SKM-1 (cell line): ENCODE measurements at regions not wholly inside any gene's neighbourhood (a gene's known extent, or its start where the extent isn't known, plus 50 kb on each side); places are given as distances from the start of the nearest gene placed in this dataset.
"Not testable (repeated sequence)": the region's sequence is repeated elsewhere in the genome, so short reads cannot be mapped to it uniquely, and the experiment has no call there.

ENCODE experiments used
- DNase-seq: peaks from one replicate; lab custom pipeline; 2025; ENCODE audit not compliant: unreplicated experiment; lab: John Stamatoyannopoulos, UW

GRCh38 chr14:105689722-105690121 lies 163.3 kb downstream of the TMEM121 start:
- DNase-seq = no peak

GRCh38 chr14:105690671-105691070 lies 164.3 kb downstream of the TMEM121 start:
- DNase-seq = no peak

- DNase-seq = not testable (repeated sequence)
These were observed 165.1 kb downstream of the TMEM121 start for GRCh38 chr14:105691321-105692109.

- not testable (repeated sequence) for DNase-seq
These were observed 165.8 kb downstream of the TMEM121 start for GRCh38 chr14:105692110-105692685.

DNA sequence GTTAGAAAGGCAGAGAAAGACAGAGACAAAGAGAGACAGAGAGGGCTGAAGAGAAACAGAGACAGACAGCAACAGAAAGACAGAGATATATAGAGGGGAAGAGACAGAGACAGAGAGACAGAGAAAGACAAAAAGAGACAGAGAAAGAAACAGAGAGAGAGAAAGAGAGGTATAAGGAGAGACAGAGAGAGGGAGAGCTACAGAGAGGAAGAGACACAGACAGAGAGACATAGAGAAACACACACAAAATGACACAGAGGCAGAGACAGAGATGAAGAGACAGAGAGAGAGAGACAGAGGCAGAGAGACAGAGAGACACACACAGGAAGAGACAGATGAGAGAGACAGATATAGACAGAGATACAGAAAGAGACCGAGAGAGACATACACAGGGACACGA lies 168.6 kb downstream of the TMEM121 start:
- no peak for DNase-seq

DNA sequence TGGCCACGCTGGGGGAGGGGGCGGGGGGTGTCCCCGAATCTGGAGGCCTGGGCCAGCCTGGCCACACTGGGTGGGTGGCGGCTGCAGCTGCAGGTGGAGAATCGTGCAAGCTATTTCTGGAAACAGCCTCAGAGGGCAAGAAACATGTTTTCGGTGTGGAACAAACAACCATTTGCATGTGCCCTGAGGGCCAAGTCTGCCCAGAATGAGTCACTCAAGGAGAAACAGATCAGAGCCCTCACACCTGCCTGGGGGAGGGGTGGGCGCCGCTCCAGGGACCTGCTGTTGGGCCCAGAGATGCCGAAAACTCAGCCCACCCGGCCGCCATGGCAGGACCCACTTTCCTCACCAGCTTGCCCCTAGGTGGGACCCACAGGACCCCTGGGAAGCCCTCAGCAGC lies 170.0 kb downstream of the TMEM121 start:
- DNase-seq = not testable (repeated sequence)

- not testable (repeated sequence) for DNase-seq
These were observed 171.0 kb downstream of the TMEM121 start for GRCh38 chr14:105697414-105697813.

GRCh38 chr14:105697955-105698354 lies 171.6 kb downstream of the TMEM121 start:
- DNase-seq = not testable (repeated sequence)

GRCh38 chr14:105698940-105699556 lies 172.7 kb downstream of the TMEM121 start:
- not testable (repeated sequence) for DNase-seq

- not testable (repeated sequence) for DNase-seq
These were observed 173.3 kb downstream of the TMEM121 start for GRCh38 chr14:105699706-105700105.

GRCh38 chr14:105700146-105700545 lies 173.8 kb downstream of the TMEM121 start:
- DNase-seq = not testable (repeated sequence)

- no peak for DNase-seq
These were observed 174.4 kb downstream of the TMEM121 start for GRCh38 chr14:105700622-105701288.

GRCh38 chr14:105701456-105702274 lies 175.3 kb downstream of the TMEM121 start:
- no peak for DNase-seq

GRCh38 chr14:105702275-105702817 lies 176.0 kb downstream of the TMEM121 start:
- no peak for DNase-seq

DNA sequence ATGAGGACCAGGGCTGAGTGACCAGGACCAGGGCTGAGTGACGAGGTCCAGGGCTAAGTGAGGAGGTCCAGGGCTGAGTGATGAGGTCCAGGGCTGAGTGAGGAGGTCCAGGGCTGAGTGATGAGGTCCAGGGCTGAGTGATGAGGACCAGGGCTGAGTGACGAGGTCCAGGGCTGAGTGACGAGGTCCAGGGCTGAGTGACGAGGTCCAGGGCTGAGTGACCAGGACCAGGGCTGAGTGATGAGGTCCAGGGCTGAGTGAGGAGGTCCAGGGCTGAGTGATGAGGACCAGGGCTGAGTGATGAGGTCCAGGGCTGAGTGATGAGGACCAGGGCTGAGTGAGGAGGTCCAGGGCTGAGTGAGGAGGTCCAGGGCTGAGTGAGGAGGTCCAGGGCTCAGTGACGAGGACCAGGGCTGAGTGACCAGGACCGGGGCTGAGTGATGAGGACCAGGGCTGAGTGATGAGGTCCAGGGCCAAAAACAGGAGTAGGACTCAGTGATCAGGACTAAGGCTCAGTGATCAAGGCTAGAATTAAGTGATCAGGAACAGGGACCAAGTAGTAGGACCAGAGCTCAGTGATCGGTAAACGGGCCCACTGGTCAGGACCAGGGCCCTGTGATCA lies 176.8 kb downstream of the TMEM121 start:
- not testable (repeated sequence) for DNase-seq

GRCh38 chr14:105704091-105704490 lies 177.7 kb downstream of the TMEM121 start:
- DNase-seq = not testable (repeated sequence)

- DNase-seq = not testable (repeated sequence)
These were observed 178.1 kb downstream of the TMEM121 start for GRCh38 chr14:105704492-105704891.

- not testable (repeated sequence) for DNase-seq
These were observed 179.1 kb downstream of the TMEM121 start for GRCh38 chr14:105705512-105705861.

DNA sequence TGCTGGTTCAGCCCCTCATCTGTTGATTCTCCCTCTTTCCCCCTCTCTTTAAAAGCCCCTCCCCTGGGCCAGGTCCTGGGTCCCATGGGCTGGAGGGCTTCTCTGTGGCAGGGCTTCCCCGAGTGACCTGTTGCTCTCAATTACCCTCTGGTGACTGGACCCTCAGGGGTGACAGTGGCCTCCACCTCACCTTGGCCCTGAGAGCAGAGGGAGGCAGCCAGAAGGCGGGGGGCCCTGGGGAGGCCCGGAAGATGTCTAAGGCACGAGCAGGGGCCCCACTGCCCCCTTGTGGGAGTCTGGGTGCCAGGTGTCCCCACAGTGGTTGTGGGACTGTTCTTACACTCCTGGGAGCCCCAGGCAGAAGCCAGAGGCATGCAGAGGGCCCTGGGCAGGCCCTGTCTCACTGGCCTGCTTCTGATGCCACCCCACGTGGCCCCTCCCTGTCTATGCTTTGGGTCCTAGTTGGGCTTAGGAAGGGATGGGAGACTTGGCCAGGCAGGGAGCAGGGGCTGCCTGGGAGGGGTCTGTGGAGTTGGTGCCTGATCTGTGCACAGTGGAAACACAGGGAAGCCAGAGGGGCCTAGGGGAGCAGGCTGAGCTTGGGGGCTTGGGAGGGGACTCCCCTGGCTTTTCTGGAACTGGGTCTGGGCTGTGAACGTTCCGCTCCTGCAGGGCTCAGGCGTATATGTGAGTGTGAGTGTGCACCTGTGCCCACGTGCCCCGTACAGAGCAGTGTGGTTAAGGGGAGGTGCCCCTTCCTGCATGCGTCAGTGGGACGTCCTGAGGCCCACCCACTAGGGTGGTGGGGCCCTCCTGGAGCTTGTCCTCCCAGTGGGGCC lies 179.7 kb downstream of the TMEM121 start:
- DNase-seq = not testable (repeated sequence)
